ENCODE measurements at regions not wholly inside any gene's neighbourhood (a gene's known extent, or its start where the extent isn't known, plus 50 kb on each side); places are given as distances from the start of the nearest gene placed in this dataset.

DNA sequence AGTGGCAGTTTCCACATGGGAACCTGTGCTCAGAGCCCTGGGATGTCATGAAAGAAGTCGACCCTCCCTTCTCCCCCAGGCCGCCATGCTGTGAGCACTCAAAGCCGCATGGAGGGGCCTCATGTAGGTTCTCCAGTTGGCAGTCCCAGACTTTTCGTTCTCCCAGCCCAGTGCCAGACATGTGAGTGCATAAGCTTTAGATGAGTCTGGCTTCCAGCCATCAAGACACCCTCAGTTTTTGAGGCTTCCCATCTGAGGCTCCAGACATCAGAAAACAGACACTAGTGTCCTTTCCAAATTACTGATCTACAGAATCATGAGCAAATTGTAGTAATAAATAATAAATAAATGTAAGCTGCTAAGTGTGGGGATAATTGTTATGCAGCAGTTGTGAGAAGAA is 136.5 kb upstream of the AGBL1 start:
- no peak overlapping the region for H3K4me3 ChIP-seq (ENCODE audit: low read depth, low read length)
- TF ChIP-seq, protein P1, sequence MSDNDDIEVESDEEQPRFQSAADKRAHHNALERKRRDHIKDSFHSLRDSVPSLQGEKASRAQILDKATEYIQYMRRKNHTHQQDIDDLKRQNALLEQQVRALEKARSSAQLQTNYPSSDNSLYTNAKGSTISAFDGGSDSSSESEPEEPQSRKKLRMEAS (IDR thresholded peaks at IDR 0.05; ENCODE audit: low read depth, low read length): no peak
- no peak for TF ChIP-seq MYC (IDR thresholded peaks at IDR 0.05; ENCODE audit: low read depth, low read length)
- no peak for TF ChIP-seq POLR2A (IDR thresholded peaks at IDR 0.05; ENCODE audit: extremely low read depth, insufficient read length)
- TF ChIP-seq, protein P2, sequence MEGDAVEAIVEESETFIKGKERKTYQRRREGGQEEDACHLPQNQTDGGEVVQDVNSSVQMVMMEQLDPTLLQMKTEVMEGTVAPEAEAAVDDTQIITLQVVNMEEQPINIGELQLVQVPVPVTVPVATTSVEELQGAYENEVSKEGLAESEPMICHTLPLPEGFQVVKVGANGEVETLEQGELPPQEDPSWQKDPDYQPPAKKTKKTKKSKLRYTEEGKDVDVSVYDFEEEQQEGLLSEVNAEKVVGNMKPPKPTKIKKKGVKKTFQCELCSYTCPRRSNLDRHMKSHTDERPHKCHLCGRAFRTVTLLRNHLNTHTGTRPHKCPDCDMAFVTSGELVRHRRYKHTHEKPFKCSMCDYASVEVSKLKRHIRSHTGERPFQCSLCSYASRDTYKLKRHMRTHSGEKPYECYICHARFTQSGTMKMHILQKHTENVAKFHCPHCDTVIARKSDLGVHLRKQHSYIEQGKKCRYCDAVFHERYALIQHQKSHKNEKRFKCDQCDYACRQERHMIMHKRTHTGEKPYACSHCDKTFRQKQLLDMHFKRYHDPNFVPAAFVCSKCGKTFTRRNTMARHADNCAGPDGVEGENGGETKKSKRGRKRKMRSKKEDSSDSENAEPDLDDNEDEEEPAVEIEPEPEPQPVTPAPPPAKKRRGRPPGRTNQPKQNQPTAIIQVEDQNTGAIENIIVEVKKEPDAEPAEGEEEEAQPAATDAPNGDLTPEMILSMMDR (IDR thresholded peaks at IDR 0.05; ENCODE audit: low read depth, low read length): no peak
- no peak for DNase-seq (ENCODE audit: low read depth)

DNA sequence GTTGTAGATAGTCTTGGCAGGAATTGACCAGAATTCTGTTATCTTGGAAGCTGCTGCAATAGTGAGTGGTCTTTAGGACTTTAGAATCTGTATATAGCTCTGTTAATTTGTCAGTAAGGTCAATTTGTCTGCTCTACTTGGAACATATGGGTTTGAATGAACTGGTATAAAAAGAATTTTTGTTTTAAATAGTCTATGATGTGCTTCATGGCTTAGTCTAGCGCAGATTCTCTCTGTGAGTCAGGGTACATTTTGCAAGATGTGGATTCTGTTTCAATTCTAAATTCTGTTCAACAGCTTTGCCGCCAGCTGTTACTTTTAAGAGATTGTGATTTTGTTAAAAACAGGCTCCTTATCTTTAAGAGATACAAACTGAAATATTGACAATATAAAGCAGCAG is 135.9 kb upstream of the AGBL1 start:
- TF ChIP-seq, protein P2 (IDR thresholded peaks at IDR 0.05; ENCODE audit: low read depth, low read length): no peak
- TF ChIP-seq, protein P1 (IDR thresholded peaks at IDR 0.05; ENCODE audit: low read depth, low read length): no peak
- TF ChIP-seq MYC (IDR thresholded peaks at IDR 0.05; ENCODE audit: low read depth, low read length): no peak
- TF ChIP-seq POLR2A (IDR thresholded peaks at IDR 0.05; ENCODE audit: extremely low read depth, insufficient read length): no peak
- DNase-seq (ENCODE audit: low read depth): no peak
- no peak overlapping the region for H3K4me3 ChIP-seq (ENCODE audit: low read depth, low read length)

DNA sequence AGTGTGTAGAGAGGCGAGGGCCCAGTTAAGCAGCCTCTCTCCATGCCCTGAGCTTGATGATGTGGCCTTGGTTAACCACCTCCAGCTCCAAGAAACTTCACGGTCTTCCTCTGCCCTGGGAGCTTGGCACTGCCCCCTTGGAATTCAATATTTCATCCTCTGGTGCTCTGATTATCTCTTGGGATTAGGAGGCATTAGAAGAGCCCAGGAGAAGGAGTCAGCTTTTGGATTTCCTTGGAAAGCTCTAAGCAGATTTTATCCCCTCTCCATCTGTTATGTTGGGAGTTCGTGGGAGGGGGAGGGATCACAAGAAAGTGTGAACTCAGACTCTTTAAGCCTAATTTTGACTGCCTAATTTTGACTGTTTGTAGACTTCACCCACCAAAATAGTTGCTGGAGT is 132.7 kb upstream of the AGBL1 start:
- DNase-seq (ENCODE audit: low read depth): no peak
- H3K4me3 ChIP-seq (ENCODE audit: low read depth, low read length): no peak overlapping the region
- no peak for TF ChIP-seq MYC (IDR thresholded peaks at IDR 0.05; ENCODE audit: low read depth, low read length)
- TF ChIP-seq, protein P2 (IDR thresholded peaks at IDR 0.05; ENCODE audit: low read depth, low read length): no peak
- TF ChIP-seq, protein P1 (IDR thresholded peaks at IDR 0.05; ENCODE audit: low read depth, low read length): no peak
- no peak for TF ChIP-seq POLR2A (IDR thresholded peaks at IDR 0.05; ENCODE audit: extremely low read depth, insufficient read length)

DNA sequence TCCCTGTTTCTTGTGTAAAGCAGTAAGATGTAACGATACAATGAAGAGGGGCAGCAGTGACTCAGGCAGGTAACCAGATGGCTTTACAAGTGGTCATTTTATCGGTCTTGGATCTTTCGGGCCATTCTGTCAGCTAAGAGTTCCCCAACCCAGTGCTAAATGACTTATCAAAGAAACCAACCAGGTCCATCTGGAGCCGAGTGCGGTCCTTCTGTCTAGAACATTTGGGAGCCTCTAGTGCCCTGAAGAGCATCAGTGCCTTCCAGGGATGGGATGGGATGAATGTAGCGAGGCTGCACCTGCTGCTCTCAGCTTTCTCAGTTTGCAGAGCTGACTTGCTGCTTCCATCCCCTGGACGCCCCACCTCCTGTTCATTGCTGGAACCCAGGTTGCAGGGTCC is 131.7 kb upstream of the AGBL1 start:
- TF ChIP-seq, protein P2 (IDR thresholded peaks at IDR 0.05; ENCODE audit: low read depth, low read length): no peak
- TF ChIP-seq MYC (IDR thresholded peaks at IDR 0.05; ENCODE audit: low read depth, low read length): no peak
- no peak for TF ChIP-seq POLR2A (IDR thresholded peaks at IDR 0.05; ENCODE audit: extremely low read depth, insufficient read length)
- TF ChIP-seq, protein P1 (IDR thresholded peaks at IDR 0.05; ENCODE audit: low read depth, low read length): no peak
- no peak for DNase-seq (ENCODE audit: low read depth)
- no peak overlapping the region for H3K4me3 ChIP-seq (ENCODE audit: low read depth, low read length)

DNA sequence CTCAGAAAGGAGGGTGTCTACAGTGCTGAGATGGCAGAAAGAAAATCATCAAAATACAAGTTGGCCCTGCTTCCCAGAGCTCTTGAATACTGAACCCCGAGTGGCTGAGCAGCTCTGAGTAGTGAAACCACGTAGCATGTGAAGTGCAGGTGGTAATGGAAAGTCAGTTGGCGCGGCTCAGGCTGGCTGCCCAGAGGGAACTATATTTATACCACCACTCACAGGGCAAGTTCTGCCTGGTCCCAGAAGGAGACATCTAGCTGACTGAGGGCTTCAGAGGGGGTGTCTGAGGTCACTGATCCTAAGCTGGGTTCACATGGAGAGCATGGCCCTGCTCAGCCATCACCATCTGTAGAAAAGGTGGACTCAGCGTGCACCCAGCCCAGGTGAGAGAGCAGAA is 129.6 kb upstream of the AGBL1 start:
- DNase-seq (ENCODE audit: low read depth): no peak
- H3K4me3 ChIP-seq (ENCODE audit: low read depth, low read length): no peak overlapping the region
- TF ChIP-seq, protein P2 (IDR thresholded peaks at IDR 0.05; ENCODE audit: low read depth, low read length): no peak
- TF ChIP-seq, protein P1 (IDR thresholded peaks at IDR 0.05; ENCODE audit: low read depth, low read length): no peak
- no peak for TF ChIP-seq MYC (IDR thresholded peaks at IDR 0.05; ENCODE audit: low read depth, low read length)
- TF ChIP-seq POLR2A (IDR thresholded peaks at IDR 0.05; ENCODE audit: extremely low read depth, insufficient read length): no peak

DNA sequence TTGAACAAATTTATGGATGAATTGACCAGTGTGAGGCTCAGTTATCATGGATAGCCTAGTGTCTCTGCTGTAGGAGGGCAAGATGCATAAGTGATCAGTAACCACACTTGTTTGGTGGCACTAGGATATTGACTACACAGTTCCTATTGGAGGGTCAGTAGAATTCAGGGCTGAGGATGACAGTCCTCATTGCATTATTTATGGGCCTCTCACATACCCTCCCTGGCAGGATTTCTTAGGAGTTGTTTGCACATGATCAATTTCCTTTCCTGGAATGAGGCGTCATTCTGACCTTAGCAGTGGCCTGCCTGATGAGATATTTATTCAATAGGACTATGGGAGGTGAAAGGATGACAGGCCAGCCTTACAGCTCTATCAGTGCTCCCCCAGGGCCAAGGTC is 125.1 kb upstream of the AGBL1 start:
- no peak overlapping the region for H3K4me3 ChIP-seq (ENCODE audit: low read depth, low read length)
- no peak for DNase-seq (ENCODE audit: low read depth)
- TF ChIP-seq POLR2A (IDR thresholded peaks at IDR 0.05; ENCODE audit: extremely low read depth, insufficient read length): no peak
- TF ChIP-seq, protein P1 (IDR thresholded peaks at IDR 0.05; ENCODE audit: low read depth, low read length): no peak
- TF ChIP-seq, protein P2 (IDR thresholded peaks at IDR 0.05; ENCODE audit: low read depth, low read length): no peak
- no peak for TF ChIP-seq MYC (IDR thresholded peaks at IDR 0.05; ENCODE audit: low read depth, low read length)
